H1 (cell line): ENCODE measurements at regions not wholly inside any gene's neighbourhood (a gene's known extent, or its start where the extent isn't known, plus 50 kb on each side); places are given as distances from the start of the nearest gene placed in this dataset.

Experiments
- CTCF ChIA-PET: fragments of 300-600 bp; sonication (Branson Sonifier 250); formaldehyde crosslinking; loops from one replicate; lab custom pipeline; 2021; ENCODE audit not compliant: partially characterized antibody; lab: Charles Lee
- POLR2A ChIA-PET: fragments of 300-600 bp; sonication (Branson Sonifier 250); formaldehyde crosslinking; loops from one replicate; lab custom pipeline; 2021; ENCODE audit warnings: inconsistent platforms; ENCODE audit not compliant: partially characterized antibody; lab: Charles Lee
- DNase-seq, 2 experiments: peaks; one replicate each; pipeline versions ENCODE4 v3.0.0 to v3.0.0-alpha.2; 2010 to 2022; ENCODE audit warnings: low spot score in 2 of 2, low read depth in 1 of 2, mixed read lengths in 1 of 2
- FAIRE-seq: peaks from 2 replicates; lab custom pipeline; 2011; peaks lifted over from hg19 to GRCh38; lab: Jason Lieb, UNC
- H2AFZ ChIP-seq: 2 replicates; pipeline ENCODE4 v1.8.1; 2012; ENCODE audit warnings: low read length, inconsistent platforms
- H2AK5ac ChIP-seq: 2 replicates; pipeline ENCODE4 v1.6.1; 2013; ENCODE audit warnings: low read depth, low read length
- H2BK120ac ChIP-seq: replicated peaks from 2 replicates; pipeline ENCODE3; 2013; ENCODE audit warnings: low read depth, low read length, inconsistent platforms
- H2BK12ac ChIP-seq: 2 replicates; pipeline ENCODE4 v1.6.1; 2013; ENCODE audit warnings: low read depth, low read length
- H2BK15ac ChIP-seq: 2 replicates; pipeline ENCODE4 v1.6.1; 2013; ENCODE audit warnings: low read length
- H2BK20ac ChIP-seq: 2 replicates; pipeline ENCODE4 v1.6.1; 2013; ENCODE audit warnings: low read length
- H2BK5ac ChIP-seq: 2 replicates; pipeline ENCODE4 v1.6.1; 2013; ENCODE audit warnings: low read depth, low read length
- H3K14ac ChIP-seq: 2 replicates; pipeline ENCODE4 v1.6.1; 2013; ENCODE audit warnings: inconsistent platforms; ENCODE audit not compliant: insufficient read length
- H3K18ac ChIP-seq: 2 replicates; pipeline ENCODE4 v1.6.1; 2013; ENCODE audit warnings: low read length; ENCODE audit errors: extremely low read depth
- H3K23ac ChIP-seq: 2 replicates; pipeline ENCODE4 v1.6.1; 2013; ENCODE audit warnings: inconsistent platforms; ENCODE audit not compliant: insufficient read length
- H3K23me2 ChIP-seq: 2 replicates; pipeline ENCODE4 v1.6.1; 2013; ENCODE audit warnings: low read depth, low read length
- H3K27ac ChIP-seq: 2 replicates; pipeline ENCODE4 v1.6.1; 2011; ENCODE audit warnings: low read depth, low read length, inconsistent platforms
- H3K27me3 ChIP-seq, 4 experiments: replicated peaks in 1 of 4; 1 replicate in 1 of 4; 2 replicates in 3 of 4; pipeline versions ENCODE4 v1.6.1 to v1.8.1; 2011 to 2013; ENCODE audit warnings: low read length in 3 of 4, mild to moderate bottlenecking in 3 of 4, inconsistent platforms in 2 of 4, mixed read lengths in 2 of 4, moderate library complexity in 1 of 4; ENCODE audit not compliant: control insufficient read depth in 3 of 4, insufficient read depth in 3 of 4; ENCODE audit errors: extremely low read depth in 1 of 4
- H3K36me3 ChIP-seq, 4 experiments: 2 replicates each; pipeline versions ENCODE4 v1.6.1 to v1.8.1; 2011 to 2013; ENCODE audit warnings: mild to moderate bottlenecking in 4 of 4, low read length in 3 of 4, moderate library complexity in 2 of 4, control low read depth in 1 of 4, inconsistent platforms in 1 of 4; ENCODE audit not compliant: insufficient read depth in 4 of 4, control insufficient read depth in 2 of 4
- H3K4ac ChIP-seq: replicated peaks from 2 replicates; pipeline ENCODE3; 2013; ENCODE audit warnings: low read length, low read depth, mixed read lengths, inconsistent platforms; ENCODE audit not compliant: insufficient read length
- H3K4me1 ChIP-seq, 4 experiments: replicated peaks in 1 of 4; 1 replicate in 1 of 4; 2 replicates in 3 of 4; pipeline versions ENCODE4 v1.6.1 to v1.8.1; 2011 to 2013; ENCODE audit warnings: low read length in 3 of 4, inconsistent platforms in 2 of 4, mixed read lengths in 1 of 4; ENCODE audit not compliant: insufficient read depth in 4 of 4, control insufficient read depth in 3 of 4
- H3K4me2 ChIP-seq, 2 experiments: 2 replicates each; pipeline versions ENCODE4 v1.6.1 to v1.8.1; 2011 to 2013; ENCODE audit warnings: low read depth in 2 of 2, low read length in 2 of 2, control low read depth in 1 of 2, inconsistent platforms in 1 of 2, mild to moderate bottlenecking in 1 of 2; ENCODE audit not compliant: insufficient read depth in 1 of 2
- H3K4me3 ChIP-seq, 4 experiments: fragments of 200-600, 300-600 bp in 1 of 4; sonication (generic), shearing (Covaris generic), sonication (Bioruptor Twin) in 1 of 4; 2 replicates each; pipeline versions ENCODE4 v1.5.1 to v1.8.1; 2011 to 2016; ENCODE audit warnings: low read length in 4 of 4, low read depth in 3 of 4, control low read depth in 2 of 4, inconsistent platforms in 2 of 4, mild to moderate bottlenecking in 2 of 4, mixed read lengths in 1 of 4, moderate library complexity in 1 of 4; ENCODE audit not compliant: insufficient read depth in 2 of 4; ENCODE audit errors: extremely low read depth in 1 of 4
- H3K56ac ChIP-seq: replicated peaks from 2 replicates; pipeline ENCODE3; 2013; ENCODE audit warnings: low read depth, mild to moderate bottlenecking, mixed read lengths, low read length, inconsistent platforms; ENCODE audit not compliant: insufficient read length
- H3K79me1 ChIP-seq: 2 replicates; pipeline ENCODE4 v1.6.1; 2013; ENCODE audit warnings: low read depth, low read length, control low read depth
- H3K79me2 ChIP-seq, 2 experiments: 2 replicates each; pipeline versions ENCODE4 v1.6.1 to v1.8.1; 2012 to 2013; ENCODE audit warnings: low read length in 2 of 2, mild to moderate bottlenecking in 2 of 2, inconsistent platforms in 1 of 2; ENCODE audit not compliant: insufficient read depth in 2 of 2, control insufficient read depth in 1 of 2
- H3K9ac ChIP-seq, 4 experiments: replicated peaks in 1 of 4; 1 replicate in 1 of 4; 2 replicates in 3 of 4; pipeline versions ENCODE4 v1.6.1 to v1.8.1; 2011 to 2013; ENCODE audit warnings: low read depth in 3 of 4, low read length in 3 of 4, control low read depth in 2 of 4, mild to moderate bottlenecking in 2 of 4, moderate library complexity in 2 of 4, inconsistent platforms in 1 of 4; ENCODE audit errors: extremely low read depth in 1 of 4
- H3K9me3 ChIP-seq, 2 experiments: 2 replicates each; pipeline versions ENCODE4 v1.6.1 to v1.8.1; 2012 to 2013; ENCODE audit warnings: mild to moderate bottlenecking in 2 of 2, moderate library complexity in 2 of 2, control low read depth in 1 of 2, inconsistent platforms in 1 of 2, low read depth in 1 of 2, low read length in 1 of 2, mixed read lengths in 1 of 2; ENCODE audit not compliant: insufficient read depth in 2 of 2
- H4K20me1 ChIP-seq, 2 experiments: replicated peaks in 1 of 2; 2 replicates each; pipeline versions ENCODE3 to v1.8.1; 2011 to 2013; ENCODE audit warnings: inconsistent platforms in 2 of 2, low read length in 2 of 2, mild to moderate bottlenecking in 1 of 2; ENCODE audit not compliant: insufficient read depth in 2 of 2, control insufficient read depth in 1 of 2
- H4K5ac ChIP-seq: 2 replicates; pipeline ENCODE4 v1.6.1; 2013; ENCODE audit warnings: low read length, low read depth, mixed read lengths, inconsistent platforms; ENCODE audit not compliant: insufficient read length
- H4K8ac ChIP-seq: 2 replicates; pipeline ENCODE4 v1.8.0; 2013; ENCODE audit warnings: mild to moderate bottlenecking, moderate library complexity, low read length, inconsistent platforms; ENCODE audit not compliant: insufficient read depth; ENCODE audit errors: extremely low read depth
- H4K91ac ChIP-seq: replicated peaks from 2 replicates; pipeline ENCODE3; 2013; ENCODE audit warnings: low read length, mixed read lengths, inconsistent platforms; ENCODE audit not compliant: insufficient read length
- CEBPB ChIP-seq: IDR thresholded peaks from 2 replicates; pipeline ENCODE4 v1.6.1; 2012; ENCODE audit warnings: low read depth, low read length
- EP300 ChIP-seq, 2 experiments: IDR thresholded peaks; 1 replicate in 1 of 2; 2 replicates in 1 of 2; pipeline ENCODE4 v1.6.1; 2011 to 2012; ENCODE audit warnings: low read depth in 2 of 2, low read length in 2 of 2, mild to moderate bottlenecking in 2 of 2, borderline replicate concordance in 1 of 2, inconsistent platforms in 1 of 2, moderate library complexity in 1 of 2
- JUN ChIP-seq: IDR thresholded peaks from 2 replicates; pipeline ENCODE4 v1.6.1; 2011; ENCODE audit warnings: low read depth, mild to moderate bottlenecking, improper control_type of control experiment, low read length
- KDM5A ChIP-seq: fragments of 200-600 bp; IDR thresholded peaks from 2 replicates; pipeline ENCODE4 v1.7.1; 2012; ENCODE audit warnings: mild to moderate bottlenecking, low read length, inconsistent platforms, mixed read lengths
- PHF8 ChIP-seq: fragments of 200-600 bp; sonication (generic); conservative IDR thresholded peaks from 2 replicates; pipeline ENCODE4 v1.7.1; 2012; ENCODE audit warnings: low read depth, mild to moderate bottlenecking, inconsistent platforms, low read length, moderate library complexity
- RBBP5 ChIP-seq: IDR thresholded peaks from 2 replicates; pipeline ENCODE4 v1.7.1; 2012; ENCODE audit warnings: low read depth, mild to moderate bottlenecking, inconsistent platforms, low read length, moderate library complexity, borderline replicate concordance
- RFX5 ChIP-seq: IDR thresholded peaks from 2 replicates; pipeline ENCODE4 v1.6.1; 2011; ENCODE audit warnings: low read depth, low read length, improper control_type of control experiment, borderline replicate concordance
- SP1 ChIP-seq: IDR thresholded peaks from 2 replicates; pipeline ENCODE4 v1.6.1; 2011; ENCODE audit warnings: low read depth, low read length
- TAF1 ChIP-seq: IDR thresholded peaks from 2 replicates; pipeline ENCODE4 v1.6.1; 2011; ENCODE audit warnings: mild to moderate bottlenecking, low read depth, low read length
- ZNF274 ChIP-seq: IDR thresholded peaks from 2 replicates; pipeline ENCODE4 v1.7.0; 2012; ENCODE audit warnings: low read length, borderline replicate concordance; ENCODE audit errors: extremely low read depth
- WGBS, 2 experiments: shearing (Covaris generic) in 1 of 2; methylation state at CpG; one replicate each; pipeline versions ENCODE4 v1.1.6 to v1.1.7; 2013 to 2015; ENCODE audit warnings: low lambda C conversion rate in 2 of 2, mixed read lengths in 2 of 2, inconsistent platforms in 1 of 2, low coverage in 1 of 2, missing lambda C conversion rate in 1 of 2; ENCODE audit not compliant: insufficient replicate concordance in 2 of 2, insufficient coverage in 1 of 2, insufficient read length in 1 of 2; ENCODE audit errors: extremely low coverage in 1 of 2, missing lambda C conversion rate in 1 of 2; 5-methylcytosine and 5-hydroxymethylcytosine counted together

DNA sequence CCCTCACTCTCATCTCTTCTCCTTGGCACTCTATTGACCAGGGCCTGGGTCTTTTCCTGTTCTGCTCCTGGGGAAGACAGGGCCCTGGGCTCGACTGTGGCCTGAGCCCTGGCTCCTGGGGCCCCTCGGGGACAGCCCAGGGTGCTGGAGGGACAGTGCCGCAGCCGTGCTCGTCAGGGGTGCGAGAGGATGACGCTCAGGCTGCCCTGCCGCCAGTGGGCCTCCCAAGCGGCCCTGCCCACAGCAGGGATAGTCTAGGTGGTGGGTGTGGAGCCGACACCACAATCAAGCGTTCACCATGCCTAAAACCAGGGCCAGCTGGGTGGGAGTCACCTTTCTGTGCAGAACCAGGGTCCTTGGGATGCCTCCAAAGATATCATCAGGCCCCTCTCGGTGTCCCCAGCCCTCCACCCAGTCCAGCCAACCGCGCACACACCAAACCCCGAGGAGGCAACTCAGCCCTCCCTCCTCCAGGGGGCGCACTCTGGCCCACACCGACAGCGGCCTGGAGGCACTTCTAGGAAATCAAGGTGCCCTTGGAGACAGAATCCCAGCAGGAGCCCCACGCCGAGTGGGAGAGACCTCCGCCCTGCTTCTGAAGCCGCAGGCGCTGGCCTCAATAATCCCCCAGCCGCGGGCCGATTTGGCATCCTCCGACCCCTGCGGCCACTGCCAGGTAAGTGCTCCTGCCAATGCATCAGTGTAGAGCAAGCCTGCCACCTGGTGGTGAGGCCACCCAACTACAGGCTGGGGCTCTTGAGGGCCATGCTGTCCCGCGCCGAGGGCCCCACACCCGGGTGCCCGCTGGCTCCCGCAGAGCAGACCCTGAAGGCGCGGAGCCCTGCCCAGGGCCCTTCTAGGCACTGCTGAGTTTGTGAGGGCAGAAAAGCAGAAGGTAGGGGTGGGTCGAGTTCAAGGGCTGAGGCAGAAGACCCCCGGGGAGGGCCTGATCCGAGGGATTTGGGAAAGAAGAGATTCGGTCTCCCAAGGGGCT is 496.4 kb downstream of the BUD13 start:
- no peaks in the 10 kb centered on the region; a peak in 1 of 7 replicates for H3K4me1 ChIP-seq
- H4K91ac ChIP-seq: no peak overlapping the region
- peak overlapping the region in 2 of 4 experiments; percentile 35 to 52; a peak in 3 of 7 replicates for H3K9ac ChIP-seq
- no peak overlapping the region for H2BK5ac ChIP-seq
- H3K23me2 ChIP-seq: no peaks in the 10 kb centered on the region; the same call in 1 of the 2 replicates
- no peak overlapping the region for H3K14ac ChIP-seq
- no peak overlapping the region for H3K4ac ChIP-seq
- H2BK15ac ChIP-seq: no peak overlapping the region
- H4K5ac ChIP-seq: peak overlapping the region; percentile 47
- peak overlapping the region; percentile 21 to 84 (median 67); a peak in 7 of 8 replicates for H3K4me3 ChIP-seq
- CTCF ChIA-PET: interaction anchor here (0.6 to 3.2 kb wide), 22 partner anchors 9 to 288 kb away, joined by 3 to 15 read pairs (median 3); no protein-coding TSS in a partner anchor
- no peaks in the 10 kb centered on the region; a peak in 1 of 7 replicates for H3K27me3 ChIP-seq
- H2BK12ac ChIP-seq: no peak overlapping the region
- 42% methylated on average over 27 of the region's 40 CpGs; no CpG with 5 or more reads in 1 of the 2 experiments for WGBS, 2 experiments
- H3K18ac ChIP-seq: peak overlapping the region; percentile 87
- no peaks in the 10 kb centered on the region for H3K79me1 ChIP-seq
- DNase-seq: peak; percentile 86 to 99
- peak overlapping the region; percentile 70; the same call in 1 of the 2 replicates for H2AFZ ChIP-seq
- H4K8ac ChIP-seq: peak overlapping the region; percentile 83; the same call in 1 of the 2 replicates
- H4K20me1 ChIP-seq: peaks cover 0 to 3% of the 10 kb centered on the region in 2 experiments
- no peaks in the 10 kb centered on the region for H3K79me2 ChIP-seq
- FAIRE-seq: no peak
- no peaks in the 10 kb centered on the region for H3K36me3 ChIP-seq
- no peaks in the 10 kb centered on the region for H3K9me3 ChIP-seq
- no peak overlapping the region for H3K56ac ChIP-seq
- no peak overlapping the region for H2AK5ac ChIP-seq
- POLR2A ChIA-PET: interaction anchor here (1.2 kb wide), 1 partner anchor 102 kb away, joined by 3 read pairs; no protein-coding TSS in a partner anchor
- H2BK20ac ChIP-seq: no peak overlapping the region
- peak overlapping the region in 1 of 2 experiments; percentile 77; a peak in 3 of 4 replicates for H3K4me2 ChIP-seq
- peak overlapping the region; percentile 46; the same call in 1 of the 2 replicates for H3K27ac ChIP-seq
- no peak overlapping the region for H3K23ac ChIP-seq
- no peak overlapping the region for H2BK120ac ChIP-seq
- no peak for TF ChIP-seq JUN
- TF ChIP-seq TAF1: no peak
- TF ChIP-seq SP1: no peak
- no peak for TF ChIP-seq EP300 (IDR thresholded peaks at IDR 0.05; ENCODE audit: borderline replicate concordance in 1 of 2, low read depth in 2 of 2, low read length in 2 of 2)
- no peak for TF ChIP-seq RFX5
- TF ChIP-seq ZNF274: no peak
- TF ChIP-seq KDM5A: no peak
- peak; percentile 33; the same call in 1 of the 2 replicates for TF ChIP-seq CEBPB
- TF ChIP-seq PHF8: peak; percentile 60
- TF ChIP-seq RBBP5: no peak
